ENCODE measurements at regions not wholly inside any gene's neighbourhood (a gene's known extent, or its start where the extent isn't known, plus 50 kb on each side); places are given as distances from the start of the nearest gene placed in this dataset.
A peak's percentile ranks its signal among the peaks of the same experiment; 100 is the strongest.

DNA sequence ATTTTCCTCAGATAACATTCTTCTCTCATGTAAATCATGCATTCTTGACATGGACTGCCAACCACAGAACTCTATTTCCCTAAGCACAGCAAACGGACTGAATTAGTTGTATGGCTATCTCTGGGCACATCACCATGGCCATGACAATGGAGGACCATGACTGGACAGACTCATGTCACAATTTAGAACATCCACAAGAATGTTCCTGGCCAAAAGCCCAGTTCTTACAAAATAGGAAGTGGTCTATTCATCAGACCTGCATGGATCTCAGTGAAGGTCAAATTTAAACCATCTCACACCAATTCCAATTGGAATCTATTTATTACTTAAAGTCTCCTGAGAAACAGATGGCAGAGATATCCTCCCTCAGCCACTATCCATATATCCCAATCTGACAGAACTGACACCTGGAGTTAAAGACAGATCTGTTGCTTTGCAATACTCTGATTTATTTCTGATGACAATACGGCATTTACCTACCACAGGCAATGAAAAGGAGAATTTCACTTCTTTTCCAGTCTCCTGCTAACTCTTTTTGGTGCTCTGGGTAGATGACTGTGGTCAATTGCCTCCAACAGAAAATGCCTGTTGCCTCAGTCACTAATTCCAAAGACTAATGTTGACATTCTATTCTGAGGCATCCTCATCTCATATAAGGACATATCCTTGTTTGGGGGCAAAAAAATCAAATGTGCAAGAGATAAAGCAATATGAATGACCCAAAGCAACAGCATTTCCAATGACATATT, 254.8 kb downstream of the HTR7 start:
- no peak for FAIRE-seq
- H3K4me3 Mint-ChIP-seq (ENCODE audit: unreplicated experiment) = no peak overlapping the region
- H4K20me1 ChIP-seq (ENCODE audit: insufficient read depth, low read length) = no peaks in the 10 kb centered on the region
- H3K4me1 ChIP-seq (ENCODE audit: insufficient read depth, low read length) = no peaks in the 10 kb centered on the region
- no peaks in the 10 kb centered on the region for H3K36me3 ChIP-seq (ENCODE audit: insufficient read depth, low read length)
- no peak overlapping the region for H3K27ac ChIP-seq (ENCODE audit: low read depth, low read length)
- peaks cover 2% of the 10 kb centered on the region for H3K36me3 Mint-ChIP-seq (ENCODE audit: low read depth, unreplicated experiment)
- no peak overlapping the region for H3K4me3 ChIP-seq (ENCODE audit: insufficient read depth, low read depth, low read length)
- TF ChIP-seq, protein P1, sequence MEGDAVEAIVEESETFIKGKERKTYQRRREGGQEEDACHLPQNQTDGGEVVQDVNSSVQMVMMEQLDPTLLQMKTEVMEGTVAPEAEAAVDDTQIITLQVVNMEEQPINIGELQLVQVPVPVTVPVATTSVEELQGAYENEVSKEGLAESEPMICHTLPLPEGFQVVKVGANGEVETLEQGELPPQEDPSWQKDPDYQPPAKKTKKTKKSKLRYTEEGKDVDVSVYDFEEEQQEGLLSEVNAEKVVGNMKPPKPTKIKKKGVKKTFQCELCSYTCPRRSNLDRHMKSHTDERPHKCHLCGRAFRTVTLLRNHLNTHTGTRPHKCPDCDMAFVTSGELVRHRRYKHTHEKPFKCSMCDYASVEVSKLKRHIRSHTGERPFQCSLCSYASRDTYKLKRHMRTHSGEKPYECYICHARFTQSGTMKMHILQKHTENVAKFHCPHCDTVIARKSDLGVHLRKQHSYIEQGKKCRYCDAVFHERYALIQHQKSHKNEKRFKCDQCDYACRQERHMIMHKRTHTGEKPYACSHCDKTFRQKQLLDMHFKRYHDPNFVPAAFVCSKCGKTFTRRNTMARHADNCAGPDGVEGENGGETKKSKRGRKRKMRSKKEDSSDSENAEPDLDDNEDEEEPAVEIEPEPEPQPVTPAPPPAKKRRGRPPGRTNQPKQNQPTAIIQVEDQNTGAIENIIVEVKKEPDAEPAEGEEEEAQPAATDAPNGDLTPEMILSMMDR (IDR thresholded peaks at IDR 0.05; ENCODE audit: insufficient read depth, low read depth, low read length) = no peak
- TF ChIP-seq EZH2 (IDR thresholded peaks at IDR 0.05; ENCODE audit: insufficient read depth, low read length) = no peak
- H3K27me3 Mint-ChIP-seq (ENCODE audit: low read depth, unreplicated experiment) = no peaks in the 10 kb centered on the region
- peaks cover 14% of the 10 kb centered on the region for H3K4me1 Mint-ChIP-seq (ENCODE audit: low read depth, unreplicated experiment)
- H3K4me2 ChIP-seq (ENCODE audit: low read length) = peak overlapping the region; percentile 21
- no peaks in the 10 kb centered on the region for H3K27me3 ChIP-seq (ENCODE audit: insufficient read depth, low read length)
- DNase-seq (ENCODE audit: low read depth) = peak; percentile 74
- no peaks in the 10 kb centered on the region for H3K79me2 ChIP-seq (ENCODE audit: insufficient read depth, low read length)
- no peak overlapping the region for H2AFZ ChIP-seq (ENCODE audit: low read depth, low read length)
- peak overlapping the region; percentile 63 for H3K27ac Mint-ChIP-seq (ENCODE audit: unreplicated experiment)
- peaks cover 3% of the 10 kb centered on the region for H3K9me3 Mint-ChIP-seq (ENCODE audit: unreplicated experiment)
- no peaks in the 10 kb centered on the region for H3K9me3 ChIP-seq (ENCODE audit: insufficient read depth, low read depth, low read length)
- no peak overlapping the region for H3K9ac ChIP-seq (ENCODE audit: low read length)

DNA sequence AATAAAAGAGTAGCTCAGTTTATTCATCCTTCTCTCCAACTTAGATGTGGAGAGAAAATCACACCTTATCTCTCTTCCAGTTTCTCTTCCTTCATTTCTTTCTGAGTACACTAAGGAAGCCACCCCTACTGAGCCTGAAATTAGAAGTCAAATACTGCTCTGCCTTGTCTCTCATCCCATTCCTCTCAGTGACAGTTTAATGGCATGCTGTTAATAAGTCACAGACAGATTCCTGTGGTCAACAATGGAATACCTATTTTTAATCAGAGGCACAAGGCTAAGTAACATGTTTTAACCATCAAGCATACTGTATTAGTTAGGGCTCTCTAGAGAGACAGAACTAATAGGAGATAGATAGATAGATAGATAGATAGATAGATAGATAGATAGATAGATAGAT, 253.2 kb downstream of the HTR7 start:
- Histone ChIP-seq H3K4me2 (ENCODE audit: low read length) (no peak overlapping the region), H2AFZ (ENCODE audit: low read depth, low read length) (no peak overlapping the region), H3K36me3 (ENCODE audit: insufficient read depth, low read length) (no peaks in the 10 kb centered on the region), H3K9ac (ENCODE audit: low read length) (no peak overlapping the region), H3K4me3 (ENCODE audit: insufficient read depth, low read depth, low read length) (no peak overlapping the region), H3K79me2 (ENCODE audit: insufficient read depth, low read length) (no peaks in the 10 kb centered on the region), H4K20me1 (ENCODE audit: insufficient read depth, low read length) (no peaks in the 10 kb centered on the region), H3K27me3 (ENCODE audit: insufficient read depth, low read length) (no peaks in the 10 kb centered on the region), H3K27ac (ENCODE audit: low read depth, low read length) (no peak overlapping the region), H3K4me1 (ENCODE audit: insufficient read depth, low read length) (no peaks in the 10 kb centered on the region), H3K9me3 (ENCODE audit: insufficient read depth, low read depth, low read length) (no peaks in the 10 kb centered on the region)
- peaks cover 2% of the 10 kb centered on the region for H3K36me3 Mint-ChIP-seq (ENCODE audit: low read depth, unreplicated experiment)
- TF ChIP-seq EZH2 (IDR thresholded peaks at IDR 0.05; ENCODE audit: insufficient read depth, low read length) = no peak
- H3K27me3 Mint-ChIP-seq (ENCODE audit: low read depth, unreplicated experiment) = no peaks in the 10 kb centered on the region
- FAIRE-seq (no peak), DNase-seq (ENCODE audit: low read depth) (peak; percentile 12)
- peaks cover 14% of the 10 kb centered on the region for H3K4me1 Mint-ChIP-seq (ENCODE audit: low read depth, unreplicated experiment)
- peaks cover 6% of the 10 kb centered on the region for H3K9me3 Mint-ChIP-seq (ENCODE audit: unreplicated experiment)
- H3K4me3 Mint-ChIP-seq (ENCODE audit: unreplicated experiment) = no peak overlapping the region
- H3K27ac Mint-ChIP-seq (ENCODE audit: unreplicated experiment) = no peak overlapping the region

DNA sequence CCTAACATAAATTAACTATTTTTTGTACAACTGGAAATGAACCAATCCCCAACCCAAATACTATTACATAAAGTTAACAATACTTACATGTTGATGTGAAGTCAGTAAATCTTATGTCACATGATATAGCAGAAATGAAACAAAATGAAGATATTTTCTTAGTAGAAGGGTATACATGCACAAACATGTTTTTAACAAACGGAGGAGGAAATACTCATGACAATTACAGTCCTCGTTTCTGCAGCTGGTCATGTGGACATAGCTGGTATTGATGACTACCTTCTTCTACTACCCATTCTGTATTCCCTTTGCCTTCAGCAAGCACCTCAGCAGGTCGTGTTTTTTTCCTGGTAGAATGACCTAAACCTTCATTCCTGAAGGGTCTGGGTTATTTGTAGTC, 252.3 kb downstream of the HTR7 start:
- Mint-ChIP-seq H3K4me1 (ENCODE audit: low read depth, unreplicated experiment) (peaks cover 14% of the 10 kb centered on the region), H3K9me3 (ENCODE audit: unreplicated experiment) (peaks cover 11% of the 10 kb centered on the region), H3K27me3 (ENCODE audit: low read depth, unreplicated experiment) (no peaks in the 10 kb centered on the region), H3K4me3 (ENCODE audit: unreplicated experiment) (no peak overlapping the region), H3K27ac (ENCODE audit: unreplicated experiment) (no peak overlapping the region), H3K36me3 (ENCODE audit: low read depth, unreplicated experiment) (peaks cover 2% of the 10 kb centered on the region)
- H3K4me2 ChIP-seq (ENCODE audit: low read length) = no peak overlapping the region
- no peak overlapping the region for H3K9ac ChIP-seq (ENCODE audit: low read length)
- H3K79me2 ChIP-seq (ENCODE audit: insufficient read depth, low read length) = no peaks in the 10 kb centered on the region
- H3K36me3 ChIP-seq (ENCODE audit: insufficient read depth, low read length) = no peaks in the 10 kb centered on the region
- H3K27me3 ChIP-seq (ENCODE audit: insufficient read depth, low read length) = no peaks in the 10 kb centered on the region
- H3K4me1 ChIP-seq (ENCODE audit: insufficient read depth, low read length) = no peaks in the 10 kb centered on the region
- DNase-seq (ENCODE audit: low read depth) (no peak), FAIRE-seq (no peak)
- H2AFZ ChIP-seq (ENCODE audit: low read depth, low read length) = no peak overlapping the region
- no peaks in the 10 kb centered on the region for H4K20me1 ChIP-seq (ENCODE audit: insufficient read depth, low read length)
- TF ChIP-seq, protein P1 (IDR thresholded peaks at IDR 0.05; ENCODE audit: insufficient read depth, low read depth, low read length) = no peak
- TF ChIP-seq EZH2 (IDR thresholded peaks at IDR 0.05; ENCODE audit: insufficient read depth, low read length) = no peak
- no peak overlapping the region for H3K27ac ChIP-seq (ENCODE audit: low read depth, low read length)
- no peak overlapping the region for H3K4me3 ChIP-seq (ENCODE audit: insufficient read depth, low read depth, low read length)
- no peaks in the 10 kb centered on the region for H3K9me3 ChIP-seq (ENCODE audit: insufficient read depth, low read depth, low read length)
